HFF-Myc (cell line): ENCODE measurements at regions not wholly inside any gene's neighbourhood (a gene's known extent, or its start where the extent isn't known, plus 50 kb on each side); places are given as distances from the start of the nearest gene placed in this dataset.

Experiments
- DNase-seq: peaks from one replicate; pipeline ENCODE4 v3.0.0-alpha.2; 2011; ENCODE audit warnings: low read depth; ENCODE audit errors: extremely low read depth
- H3K4me3 ChIP-seq: replicated peaks from 2 replicates; pipeline ENCODE4 v1.5.1; 2011; ENCODE audit warnings: low read depth, mild to moderate bottlenecking, control low read depth, low read length
- CTCF ChIP-seq: IDR thresholded peaks from 2 replicates; pipeline ENCODE4 v1.5.1; 2012; ENCODE audit warnings: mild to moderate bottlenecking, low read depth, low read length, control low read depth; ENCODE audit errors: missing control alignments

- no peak overlapping the region for H3K4me3 ChIP-seq
- no peak for DNase-seq
- TF ChIP-seq CTCF = no peak
Observed at GRCh38 chr1:194044892-194045291, 858.5 kb upstream of the B3GALT2 start.

- TF ChIP-seq CTCF = no peak
- DNase-seq = peak; percentile 41
- no peak overlapping the region for H3K4me3 ChIP-seq
Observed at GRCh38 chr1:194043984-194044755, 857.8 kb upstream of the B3GALT2 start.

- no peak overlapping the region for H3K4me3 ChIP-seq
- no peak for TF ChIP-seq CTCF
- DNase-seq = no peak
Observed at GRCh38 chr1:194042736-194043135, 856.3 kb upstream of the B3GALT2 start.

- no peak for DNase-seq
- no peak for TF ChIP-seq CTCF
- no peak overlapping the region for H3K4me3 ChIP-seq
Observed at GRCh38 chr1:194040496-194040895, 854.1 kb upstream of the B3GALT2 start.

- no peak for TF ChIP-seq CTCF
- DNase-seq = no peak
- H3K4me3 ChIP-seq = no peak overlapping the region
Observed at GRCh38 chr1:194039578-194039977, 853.2 kb upstream of the B3GALT2 start.

- TF ChIP-seq CTCF = no peak
- DNase-seq = no peak
- no peak overlapping the region for H3K4me3 ChIP-seq
Observed at GRCh38 chr1:194033646-194034045, 847.2 kb upstream of the B3GALT2 start.

- no peak for DNase-seq
- TF ChIP-seq CTCF = no peak
- H3K4me3 ChIP-seq = no peak overlapping the region
Observed at GRCh38 chr1:194028002-194028401, 841.6 kb upstream of the B3GALT2 start.
